HG02870 (cell line): ENCODE measurements at regions not wholly inside any gene's neighbourhood (a gene's known extent, or its start where the extent isn't known, plus 50 kb on each side); places are given as distances from the start of the nearest gene placed in this dataset.

Source experiments
- ATAC-seq: cut with Tn5 transposase; IDR thresholded peaks from one replicate; pipeline ENCODE4 v1.9.1; 2021; ENCODE audit warnings: mild to moderate bottlenecking, moderate library complexity; ENCODE audit not compliant: unreplicated experiment

DNA sequence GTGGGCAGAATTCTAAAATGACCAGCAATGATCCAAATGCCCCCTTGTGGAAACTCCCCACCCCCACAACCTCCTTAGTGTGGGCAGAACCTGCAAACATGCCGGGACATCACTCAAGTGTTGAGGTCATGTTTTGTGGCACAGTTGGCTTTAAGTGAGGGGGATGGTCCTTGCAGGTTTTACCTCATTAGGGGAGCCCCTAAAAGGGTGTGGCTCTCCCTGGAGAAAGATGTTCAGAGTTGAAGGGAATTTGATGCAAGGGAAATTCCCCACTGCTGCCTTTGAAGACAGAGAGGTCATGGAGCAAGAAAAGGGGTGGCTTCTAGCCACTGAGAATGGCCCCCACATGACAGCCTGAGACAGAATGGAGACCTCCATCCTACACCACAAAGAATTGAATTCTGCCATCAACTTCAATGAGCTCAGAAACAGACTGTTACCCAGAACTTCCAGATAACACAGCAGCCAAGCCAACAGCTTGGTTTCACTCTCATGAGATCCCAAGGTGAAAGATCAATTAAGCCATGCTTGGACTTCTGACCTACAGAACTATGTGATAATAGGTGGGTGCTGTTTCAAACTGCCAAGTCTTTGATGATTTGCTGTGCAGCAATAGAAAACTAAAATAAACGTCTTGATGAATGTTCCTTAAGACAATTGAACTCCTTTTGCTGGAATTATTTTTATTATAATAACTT, 103.4 kb downstream of the MED10 start:
- no peak for ATAC-seq

DNA sequence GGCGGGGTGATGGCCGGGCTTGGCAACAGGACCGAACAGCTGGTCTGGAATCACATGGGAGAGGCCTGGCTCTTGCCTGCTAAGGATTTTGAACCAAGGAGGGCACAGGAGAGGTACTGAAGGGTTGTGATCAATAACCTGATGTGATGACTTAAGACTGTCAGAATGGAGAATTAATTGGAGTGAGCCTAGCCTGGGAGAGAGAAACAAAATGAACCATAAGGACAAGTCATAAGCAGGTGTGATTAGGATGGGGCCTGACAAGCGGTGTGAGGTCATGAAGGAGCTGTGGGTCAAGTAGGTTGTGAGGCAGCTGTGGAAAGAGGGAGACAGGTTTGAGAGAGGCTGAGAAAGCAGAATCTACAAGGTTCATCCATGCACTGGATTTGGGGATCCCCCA, 104.6 kb downstream of the MED10 start:
- no peak for ATAC-seq

DNA sequence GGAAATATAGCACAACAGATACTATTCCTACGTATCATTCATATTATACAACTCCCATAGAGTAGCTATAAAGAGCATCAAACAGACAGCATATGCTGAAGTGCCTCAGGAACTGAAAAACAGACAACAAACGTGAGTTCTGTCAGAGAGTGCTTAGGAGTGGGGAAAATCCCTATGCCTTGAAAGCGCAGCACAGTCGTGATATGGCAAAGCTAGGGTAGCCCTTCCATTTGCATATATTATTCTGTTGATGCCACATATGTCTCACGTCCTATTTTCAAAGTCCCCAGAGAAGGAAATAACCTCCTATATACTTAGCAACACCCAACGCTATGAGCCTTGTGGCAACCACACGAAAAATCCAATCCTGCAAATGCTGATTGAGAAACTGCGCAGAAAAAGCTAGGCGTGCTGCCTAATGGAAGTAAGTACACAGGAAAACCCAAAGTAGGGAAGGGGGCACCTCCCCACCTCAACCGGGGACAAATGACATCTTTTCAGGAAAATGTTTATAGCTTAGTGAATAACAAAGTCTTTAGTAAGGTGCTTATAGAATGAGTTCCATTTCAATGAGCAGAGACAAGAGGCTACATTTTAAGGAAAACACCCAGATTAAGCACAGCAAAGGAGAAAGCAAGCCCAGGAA, 105.1 kb downstream of the MED10 start:
- ATAC-seq, result peak; percentile 87

DNA sequence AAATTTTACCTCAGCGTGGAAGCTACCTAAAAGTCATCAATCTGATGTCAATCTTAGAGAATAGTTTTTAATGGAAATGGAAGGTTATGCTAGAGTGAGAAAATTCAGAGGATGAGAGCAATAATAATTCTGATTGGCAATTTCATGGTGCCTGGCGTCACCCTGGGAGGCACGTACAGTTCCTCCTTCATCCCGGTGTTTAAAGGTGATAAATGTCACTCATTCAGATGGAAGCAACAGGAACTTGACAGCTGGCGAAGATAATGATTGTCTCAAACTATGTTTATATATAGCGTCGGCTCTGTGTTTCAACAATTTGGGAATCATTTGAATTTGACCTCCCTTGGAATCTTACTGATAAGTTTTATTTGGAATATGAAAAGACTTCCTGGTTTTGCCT, 108.4 kb downstream of the MED10 start:
- no peak for ATAC-seq

DNA sequence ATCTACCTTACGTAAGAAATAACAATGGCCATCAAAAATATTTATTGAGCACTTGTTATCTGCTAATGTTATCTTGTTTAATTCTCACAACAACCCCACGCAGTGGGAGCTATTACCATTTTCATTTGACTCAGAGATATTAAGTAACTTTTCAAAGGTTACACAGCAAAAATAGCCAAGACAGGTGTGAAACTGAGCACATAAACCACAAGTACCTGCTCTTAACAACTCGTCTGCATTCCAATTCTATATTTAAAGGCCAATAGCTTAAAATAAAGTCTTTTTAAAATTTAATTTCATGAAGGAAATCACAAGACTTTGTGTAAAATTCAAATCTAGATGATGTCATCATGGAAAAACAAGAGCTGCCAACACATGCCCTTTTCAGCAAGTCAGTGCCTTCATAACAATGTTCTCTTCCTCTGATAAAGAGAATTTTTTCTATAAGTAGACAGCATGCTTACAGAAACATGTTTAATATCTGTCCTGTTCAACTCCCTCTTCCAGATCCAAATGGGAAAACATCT, 111.6 kb downstream of the MED10 start:
- ATAC-seq, result no peak

DNA sequence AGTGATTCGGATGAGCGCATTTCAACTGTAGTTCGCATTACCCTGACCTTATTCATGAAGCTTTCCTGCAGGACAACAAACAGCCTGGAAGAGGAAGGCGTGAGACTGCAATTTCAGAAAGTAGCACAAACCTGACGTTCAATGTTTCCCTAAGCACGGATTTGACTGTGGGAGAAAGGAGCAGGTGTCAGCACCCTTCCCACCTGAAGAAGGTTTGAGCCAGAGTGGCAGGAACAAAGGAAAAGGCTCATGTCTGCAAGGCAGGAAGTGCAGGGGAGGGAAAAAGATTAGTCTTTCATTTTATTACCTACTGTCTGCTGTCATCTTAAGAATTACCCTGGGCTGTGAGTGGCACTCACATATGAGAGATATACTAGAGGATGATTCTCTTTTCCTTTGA, 114.0 kb downstream of the MED10 start:
- no peak for ATAC-seq

DNA sequence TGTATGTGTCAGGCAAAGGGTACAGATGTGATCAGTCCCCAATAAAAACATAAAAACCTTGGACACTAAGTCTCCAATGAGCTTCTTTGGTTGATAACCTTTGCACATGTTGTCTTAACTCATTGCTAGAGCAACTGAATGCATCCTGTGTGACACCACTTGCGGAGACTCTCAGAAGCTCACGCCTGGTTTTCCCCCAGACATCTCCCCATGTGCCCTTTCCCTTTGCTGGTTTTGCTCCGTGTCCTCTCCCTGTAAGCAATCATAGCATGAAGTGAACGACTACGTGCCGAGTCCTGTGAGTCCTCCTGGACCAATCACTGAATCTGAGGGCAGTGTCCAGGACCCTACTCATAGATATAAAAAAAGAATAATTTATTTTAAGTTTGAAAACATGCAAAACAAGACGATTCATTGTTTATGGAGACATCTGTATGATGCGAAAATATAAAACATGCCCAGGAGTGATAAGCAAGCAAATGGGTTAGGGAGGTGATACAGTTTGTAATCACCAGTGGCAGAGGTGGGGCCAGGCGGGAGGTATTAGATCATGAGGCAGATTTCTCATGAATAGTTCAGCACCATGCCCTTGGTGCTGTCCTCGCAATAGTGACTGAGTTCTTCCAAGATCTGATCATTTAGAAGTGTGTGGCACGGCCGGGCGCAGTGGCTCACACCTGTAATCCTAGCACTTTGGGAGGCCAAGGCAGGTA, 115.5 kb downstream of the MED10 start:
- ATAC-seq, result no peak

DNA sequence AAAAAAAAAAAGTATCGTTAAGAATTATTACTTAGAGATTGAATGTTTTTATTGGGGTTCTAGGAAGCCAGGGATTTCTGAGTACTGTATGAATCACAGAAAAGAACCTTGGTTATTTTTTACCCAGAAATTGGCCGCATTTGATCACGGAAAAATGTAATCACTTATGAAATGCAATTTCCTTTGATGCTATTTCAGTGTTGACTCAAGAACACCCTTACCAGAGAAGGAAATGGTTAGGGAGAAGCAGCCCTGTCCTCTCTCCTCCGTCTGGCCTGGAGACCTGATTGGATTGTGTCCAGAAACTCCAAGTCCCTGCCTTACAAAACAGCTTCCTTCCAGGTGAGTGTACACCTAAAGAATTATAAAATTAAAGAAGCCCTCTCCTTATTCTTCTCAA, 116.7 kb downstream of the MED10 start:
- no peak for ATAC-seq

DNA sequence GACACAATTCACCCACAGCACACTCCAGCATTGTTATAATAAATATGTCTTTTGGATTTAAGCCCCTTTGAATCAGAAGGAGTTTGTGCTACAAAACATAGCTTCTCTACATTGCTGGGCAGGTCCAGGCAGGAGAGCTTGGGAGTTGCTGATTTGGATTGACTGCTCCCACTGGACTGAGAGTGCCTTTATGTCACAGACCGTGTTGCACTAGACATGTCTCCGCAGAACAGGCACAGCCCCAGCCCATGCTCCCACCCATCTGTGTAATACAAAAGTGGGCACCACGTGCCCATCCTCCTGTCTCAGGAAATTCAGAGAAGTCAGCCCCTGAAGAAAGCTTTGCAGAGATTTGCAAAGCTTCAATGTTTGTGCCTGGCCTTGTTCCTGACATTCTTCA, 117.1 kb downstream of the MED10 start:
- no peak for ATAC-seq

DNA sequence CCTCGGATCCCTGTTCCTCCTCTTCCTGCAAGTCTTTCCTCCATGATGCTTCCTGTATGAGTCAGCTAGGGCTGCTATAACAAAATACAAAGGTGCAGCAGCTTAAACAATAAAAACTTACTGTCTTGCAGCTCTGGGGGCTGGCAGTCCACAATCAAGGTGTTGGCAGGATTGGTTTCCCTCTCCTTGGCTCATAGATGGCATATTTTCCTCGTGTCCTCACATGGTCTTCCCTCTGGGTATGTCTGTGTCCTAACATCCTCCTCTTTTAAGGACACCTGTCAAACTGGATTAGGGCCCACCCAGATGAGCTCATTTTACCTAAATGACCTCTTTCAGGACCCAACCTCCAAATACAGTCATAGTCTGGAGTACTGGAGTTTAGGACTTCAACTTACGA, 117.5 kb downstream of the MED10 start:
- no peak for ATAC-seq

DNA sequence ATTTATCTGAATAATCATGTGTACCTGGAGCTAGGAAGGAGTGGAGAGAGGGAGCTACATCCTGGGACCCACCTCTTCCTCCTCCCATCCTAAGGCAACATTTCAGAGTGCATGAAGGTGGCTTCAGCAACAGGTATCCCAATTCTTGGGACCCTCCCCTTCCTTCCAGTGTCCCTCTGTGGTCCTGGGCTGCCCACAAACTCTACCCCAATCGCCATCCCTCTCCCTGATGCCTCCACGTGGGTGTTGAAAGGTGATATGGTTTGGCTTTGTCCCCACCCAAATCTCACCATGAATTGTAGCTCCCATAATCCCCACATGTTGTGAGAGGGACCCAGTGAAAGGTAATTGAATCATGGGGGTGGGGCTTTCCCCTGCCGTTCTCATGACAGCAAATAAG, 121.4 kb downstream of the MED10 start:
- no peak for ATAC-seq

DNA sequence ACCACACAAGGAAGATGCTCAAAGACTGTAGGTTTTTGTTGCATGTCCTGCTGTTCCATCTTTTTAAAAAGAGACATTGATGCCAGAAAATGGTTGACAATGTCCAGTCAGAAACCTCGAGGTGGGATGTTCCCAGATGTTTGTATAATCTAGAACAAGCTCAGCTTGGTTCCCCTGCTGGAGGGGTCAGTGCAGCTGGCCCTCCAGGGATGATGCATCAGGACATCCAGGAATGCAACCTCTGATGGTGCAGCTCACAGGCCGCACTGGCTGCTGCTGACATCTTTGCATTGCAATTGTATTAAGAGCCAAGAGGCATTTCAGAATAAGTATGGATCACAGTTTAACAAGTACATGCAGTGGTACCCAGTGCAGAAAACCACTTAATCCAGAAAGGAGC, 122.4 kb downstream of the MED10 start:
- no peak for ATAC-seq

DNA sequence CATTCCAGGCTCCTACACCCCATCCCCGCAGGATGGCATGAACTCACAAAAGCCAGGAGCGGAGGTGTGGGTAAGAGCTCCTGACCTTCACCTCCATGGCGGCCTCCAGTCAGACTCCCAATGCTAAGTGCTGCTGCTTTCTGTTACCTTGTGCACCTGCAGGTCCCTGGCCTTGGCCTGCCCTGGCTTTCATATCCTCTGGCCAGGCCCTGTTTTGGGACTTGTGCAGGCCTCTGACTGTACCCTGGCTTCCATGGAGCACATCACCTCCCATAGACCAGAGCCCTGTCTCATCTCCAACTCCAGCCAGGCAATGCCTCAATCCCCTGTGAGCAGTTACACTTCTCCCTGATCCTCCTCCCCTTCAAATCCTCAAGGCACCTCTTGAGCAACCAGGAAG, 124.5 kb downstream of the MED10 start:
- no peak for ATAC-seq

DNA sequence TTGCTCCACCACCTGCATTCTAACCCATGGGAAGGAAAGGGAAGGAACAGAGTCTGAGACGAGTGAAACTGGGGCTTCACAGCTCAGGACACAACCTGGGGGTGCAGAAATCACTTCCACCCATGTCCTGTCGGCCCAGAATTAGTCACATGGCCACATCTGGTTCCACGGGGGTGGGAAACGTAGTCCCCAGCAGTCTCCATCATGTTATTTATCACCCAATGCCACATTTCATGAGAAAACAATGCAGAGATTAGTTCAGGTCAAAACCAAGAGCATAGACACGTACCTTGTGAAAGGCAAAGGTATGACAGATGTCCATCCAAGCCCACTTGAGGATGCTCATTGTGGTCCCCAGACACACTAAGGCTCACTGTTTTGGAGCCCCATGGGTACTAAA, 125.1 kb downstream of the MED10 start:
- ATAC-seq, result no peak

DNA sequence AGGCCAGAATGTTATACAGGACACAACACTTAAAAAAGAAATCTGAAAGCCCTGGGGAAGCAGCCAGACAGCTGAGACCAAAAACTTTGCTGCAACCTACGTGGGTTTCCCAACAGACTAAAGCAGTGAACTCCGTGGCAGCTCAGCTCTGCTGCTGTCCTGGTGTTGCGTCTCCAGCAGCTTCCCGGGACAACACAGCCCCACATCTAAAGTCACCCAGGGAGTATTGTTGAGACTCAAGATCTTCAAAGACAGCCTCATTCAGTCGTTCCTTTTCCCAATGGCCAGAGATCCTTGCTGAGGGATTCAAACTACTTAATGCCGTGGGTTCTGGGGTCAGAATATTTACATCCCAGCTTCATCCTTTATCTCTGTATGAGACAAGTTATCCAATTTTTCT, 125.8 kb downstream of the MED10 start:
- ATAC-seq, result no peak

DNA sequence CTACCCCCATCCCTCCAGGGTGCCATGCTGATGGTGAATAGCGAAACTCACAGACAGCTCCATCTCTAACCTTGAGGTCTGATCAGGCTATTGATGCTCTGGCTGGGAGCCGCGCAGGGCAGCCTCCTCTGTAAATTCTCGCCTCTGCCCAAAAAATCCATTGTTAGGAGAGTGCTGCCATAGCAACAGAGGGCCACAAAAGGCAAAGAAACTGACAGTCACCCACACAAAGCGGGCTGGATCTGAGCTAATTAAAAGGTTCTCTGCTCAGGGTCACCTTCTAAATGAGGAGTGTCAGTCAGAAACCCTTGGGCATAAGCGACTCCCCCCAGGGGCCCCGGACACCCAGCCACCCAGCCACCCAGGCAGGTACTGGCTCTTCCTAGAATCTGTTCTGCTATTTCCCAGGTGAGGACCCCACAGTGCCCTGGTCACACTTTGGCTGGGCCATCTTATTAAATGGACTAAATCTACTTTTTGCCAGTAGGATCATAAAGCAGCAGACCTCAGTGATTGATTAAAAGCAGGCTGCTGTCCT, 126.7 kb downstream of the MED10 start:
- no peak for ATAC-seq

DNA sequence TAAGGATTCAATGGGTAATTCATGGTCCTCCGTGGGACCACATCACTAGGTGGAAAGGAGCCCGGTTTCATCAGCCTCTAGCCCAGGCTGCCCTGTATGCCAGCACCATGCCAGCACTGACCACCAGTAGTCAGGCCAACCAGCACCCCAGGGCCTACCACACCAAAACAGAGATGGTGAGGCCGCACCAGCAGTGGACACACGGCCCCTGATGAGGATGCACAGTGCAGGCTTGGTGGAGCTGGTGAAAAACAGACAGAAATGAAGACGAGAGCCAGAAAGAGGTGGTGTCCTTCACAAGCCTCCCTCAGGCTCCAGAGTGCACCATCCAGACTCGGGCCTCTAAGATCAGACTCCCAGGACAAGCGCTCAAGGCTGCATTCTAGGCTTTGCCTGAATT, 128.2 kb downstream of the MED10 start:
- ATAC-seq, result no peak

DNA sequence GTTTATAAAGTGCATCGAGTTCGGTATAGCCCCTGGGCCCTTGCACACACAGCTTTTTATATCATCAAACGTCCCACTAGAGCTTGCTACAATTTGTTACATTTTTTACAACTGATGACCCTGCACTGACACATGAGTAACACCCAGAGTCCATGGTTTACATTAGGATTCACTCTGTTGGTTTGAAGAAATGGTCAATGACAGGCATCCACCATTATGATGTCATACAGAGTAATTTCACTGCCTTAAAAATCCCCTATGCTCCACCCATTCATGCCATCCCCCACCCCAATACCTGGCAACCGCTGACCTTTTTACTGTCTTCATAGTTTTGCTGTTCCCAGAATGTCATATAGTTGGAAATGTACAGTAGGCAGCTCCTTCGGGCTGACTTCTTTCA, 130.2 kb downstream of the MED10 start:
- ATAC-seq, result no peak

DNA sequence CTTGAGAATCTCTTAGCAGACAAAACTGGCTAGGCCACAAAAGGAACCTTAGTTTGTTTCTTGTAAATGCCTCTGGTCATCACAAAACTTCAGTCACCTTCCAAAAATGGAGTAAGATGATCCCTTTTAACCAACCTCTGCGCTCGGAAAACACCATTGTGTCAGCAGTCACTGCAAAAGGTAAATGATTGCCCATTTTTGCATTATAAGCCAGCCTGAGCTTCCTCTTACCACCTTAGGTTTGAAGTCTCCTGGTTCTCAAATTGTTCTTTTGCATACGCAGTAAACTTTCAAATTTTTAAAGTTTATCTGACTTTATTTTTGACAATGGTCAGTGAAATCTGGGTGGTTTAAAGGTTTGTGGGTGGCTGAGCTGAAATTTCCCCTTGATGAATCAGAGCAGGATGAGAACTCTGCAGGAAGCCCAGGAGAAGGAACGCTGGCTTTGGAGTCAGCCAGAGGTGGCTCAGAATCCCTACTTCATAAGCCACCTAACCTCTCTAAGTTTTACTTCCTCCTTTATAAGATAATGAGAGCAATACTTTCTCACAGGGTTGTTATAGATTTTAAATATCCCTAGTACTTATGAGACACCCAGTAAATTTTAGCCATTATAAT, 131.4 kb downstream of the MED10 start:
- ATAC-seq, result no peak

DNA sequence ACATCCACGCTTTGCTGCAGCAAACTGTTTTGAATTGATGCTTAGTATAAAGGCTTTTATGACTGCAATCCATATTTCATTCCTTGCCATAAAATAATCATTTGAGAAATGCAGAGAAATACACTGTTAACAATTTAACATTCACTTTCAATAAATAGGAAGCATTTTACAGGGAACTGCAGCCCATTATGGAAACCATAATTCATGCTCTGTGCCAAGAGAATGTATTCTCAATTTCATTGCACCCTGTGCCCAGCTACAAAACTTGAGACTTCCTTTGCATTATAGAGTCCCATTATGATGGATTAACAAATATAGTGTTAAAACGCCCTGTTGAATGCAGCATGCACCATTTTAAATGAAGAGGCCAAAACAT, 134.0 kb downstream of the MED10 start:
- ATAC-seq, result no peak

DNA sequence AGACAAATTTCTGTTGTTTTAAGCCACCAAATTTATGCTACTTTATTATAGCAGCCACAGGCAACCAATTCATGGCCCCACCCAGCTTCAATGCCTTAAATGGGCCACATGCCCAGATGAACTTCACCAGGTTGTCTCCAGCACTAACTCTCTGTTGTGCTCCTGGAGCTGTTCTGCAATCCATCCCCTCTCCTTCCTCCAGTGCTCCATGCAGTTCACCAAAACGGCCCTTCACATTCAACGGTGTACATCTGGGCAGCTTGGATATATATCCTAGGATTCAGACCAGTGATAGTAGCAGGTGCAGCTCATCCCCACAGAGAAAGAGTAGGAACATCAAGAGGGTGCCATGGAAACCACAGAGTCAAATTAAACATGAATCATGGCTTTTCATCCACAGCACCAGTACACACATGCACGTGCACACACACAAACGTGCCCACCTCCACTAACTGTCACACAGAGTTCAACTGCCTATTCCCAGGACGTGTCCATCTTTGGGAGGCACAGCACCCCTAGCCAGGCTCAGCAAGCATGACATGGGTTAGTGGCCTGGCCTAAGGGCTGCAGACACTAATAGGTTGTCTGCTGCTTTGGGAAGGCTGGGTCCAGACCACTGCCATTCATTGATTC, 134.5 kb downstream of the MED10 start:
- no peak for ATAC-seq
